ENCODE measurements at regions not wholly inside any gene's neighbourhood (a gene's known extent, or its start where the extent isn't known, plus 50 kb on each side); places are given as distances from the start of the nearest gene placed in this dataset.

GRCh38 chr20:6838181-6838826, 70.8 kb downstream of the BMP2 start:
- intact Hi-C loops (cut with DNase I), result no loop called here
- WGBS, 2 donors, result 57 to 63% methylated on average over 11 of the region's 11 CpGs
- Histone ChIP-seq H3K36me3 (no peaks in the 10 kb centered on the region), H3K4me3 (replicated peaks in 1 of 3) (no peak overlapping the region), H3K4me1 (no peaks in the 10 kb centered on the region), H3K9me3 (no peaks in the 10 kb centered on the region), H3K27ac (no peak overlapping the region), H3K27me3 (no peaks in the 10 kb centered on the region)
- TF ChIP-seq CTCF (IDR thresholded peaks at IDR 0.05) (no peak), POLR2A (IDR thresholded peaks at IDR 0.05) (no peak)
- DNase-seq, result no peak

GRCh38 chr20:6841128-6841527, 73.6 kb downstream of the BMP2 start:
- no peaks in the 10 kb centered on the region for H3K27me3 ChIP-seq

GRCh38 chr20:6845141-6845540, 77.7 kb downstream of the BMP2 start:
- DNase-seq, result no peak
- TF ChIP-seq CTCF (IDR thresholded peaks at IDR 0.05) (no peak), POLR2A (IDR thresholded peaks at IDR 0.05) (no peak)
- intact Hi-C loops (cut with DNase I), result no loop called here
- no peak overlapping the region for H3K4me3 ChIP-seq (replicated peaks in 1 of 3)
- no peak overlapping the region for H3K27ac ChIP-seq
- H3K27me3 ChIP-seq, result no peaks in the 10 kb centered on the region
- no peaks in the 10 kb centered on the region for H3K4me1 ChIP-seq
- H3K36me3 ChIP-seq, result no peaks in the 10 kb centered on the region
- H3K9me3 ChIP-seq, result no peaks in the 10 kb centered on the region

More at GRCh38 chr20:6841128-6841527, 73.6 kb downstream of the BMP2 start:
- Histone ChIP-seq H3K4me3 (replicated peaks in 1 of 3) (no peak overlapping the region), H3K27ac (no peak overlapping the region), H3K4me1 (no peaks in the 10 kb centered on the region), H3K9me3 (no peaks in the 10 kb centered on the region), H3K36me3 (no peaks in the 10 kb centered on the region)
- intact Hi-C loops (cut with DNase I), result no loop called here
- no peak for DNase-seq
- 83 to 93% methylated on average over 2 of the region's 2 CpGs for WGBS, 2 donors
- TF ChIP-seq CTCF (IDR thresholded peaks at IDR 0.05) (no peak), POLR2A (IDR thresholded peaks at IDR 0.05) (no peak)

- 74 to 77% methylated on average over 3 of the region's 3 CpGs for WGBS, 2 donors
- no peaks in the 10 kb centered on the region for H3K4me1 ChIP-seq
- H3K4me3 ChIP-seq (replicated peaks in 1 of 3), result no peak overlapping the region
- H3K27ac ChIP-seq, result no peak overlapping the region
- DNase-seq, result no peak
- no peak for TF ChIP-seq POLR2A (IDR thresholded peaks at IDR 0.05)
- no peak for TF ChIP-seq CTCF (IDR thresholded peaks at IDR 0.05)
- H3K9me3 ChIP-seq, result no peaks in the 10 kb centered on the region
- H3K27me3 ChIP-seq, result no peaks in the 10 kb centered on the region
- intact Hi-C loops (cut with DNase I), result no loop called here
- no peaks in the 10 kb centered on the region for H3K36me3 ChIP-seq
Observed at GRCh38 chr20:6848041-6848440, 80.6 kb downstream of the BMP2 start.

GRCh38 chr20:6848992-6849391, 81.5 kb downstream of the BMP2 start:
- H3K27me3 ChIP-seq, result no peaks in the 10 kb centered on the region
- H3K4me3 ChIP-seq (replicated peaks in 1 of 3), result no peak overlapping the region
- H3K27ac ChIP-seq, result no peak overlapping the region
- TF ChIP-seq CTCF (IDR thresholded peaks at IDR 0.05) (no peak), POLR2A (IDR thresholded peaks at IDR 0.05) (no peak)
- intact Hi-C loops (cut with DNase I), result no loop called here
- H3K36me3 ChIP-seq, result no peaks in the 10 kb centered on the region
- DNase-seq, result no peak
- H3K9me3 ChIP-seq, result no peaks in the 10 kb centered on the region
- H3K4me1 ChIP-seq, result no peaks in the 10 kb centered on the region
- WGBS, 2 donors, result 84 to 86% methylated on average over 2 of the region's 2 CpGs
